Activated CD8-positive, alpha-beta T cell treated with anti-CD3 and anti-CD28 coated beads for 36 hours (primary cell): ENCODE measurements at regions not wholly inside any gene's neighbourhood (a gene's known extent, or its start where the extent isn't known, plus 50 kb on each side); places are given as distances from the start of the nearest gene placed in this dataset.

Source experiments
- ATAC-seq: fragments of 200-7000 bp; cut with Tn5 transposase; one replicate; pipeline ENCODE4 v1.10.0; 2021; ENCODE audit warnings: mild to moderate bottlenecking, moderate library complexity
- CTCF ChIA-PET: fragments of 350-600 bp; sonication (Branson Sonifier 250); formaldehyde crosslinking; loops from one replicate; lab custom pipeline; 2021; ENCODE audit warnings: antibody characterized with exemption; lab: Charles Lee
- POLR2A ChIA-PET: fragments of 350-600 bp; sonication (Branson Sonifier 250); formaldehyde crosslinking; loops from one replicate; lab custom pipeline; 2021; ENCODE audit warnings: antibody characterized with exemption; lab: Charles Lee
- DNase-seq: peaks from one replicate; pipeline ENCODE4 v3.0.0-alpha.2; 2020
- H3K27ac Mint-ChIP-seq: one replicate; pipeline ENCODE4 v1.8.0; 2021; ENCODE audit warnings: mild to moderate bottlenecking, mixed read lengths
- H3K27me3 Mint-ChIP-seq: one replicate; pipeline ENCODE4 v1.8.0; 2021; ENCODE audit warnings: mixed read lengths
- H3K36me3 Mint-ChIP-seq: one replicate; pipeline ENCODE4 v1.8.0; 2021; ENCODE audit warnings: low read depth, mixed read lengths
- H3K4me1 Mint-ChIP-seq: one replicate; pipeline ENCODE4 v1.8.0; 2021; ENCODE audit warnings: low read depth, mixed read lengths
- H3K4me3 Mint-ChIP-seq: one replicate; pipeline ENCODE4 v1.8.0; 2021; ENCODE audit warnings: mild to moderate bottlenecking, moderate library complexity, mixed read lengths
- H3K9me3 Mint-ChIP-seq: one replicate; pipeline ENCODE4 v1.8.0; 2021; ENCODE audit warnings: mixed read lengths
- intact Hi-C: fragments of 100-400 bp; cut with micrococcal nuclease; formaldehyde crosslinking; loops from one replicate; pipeline ENCODE4 v1.10.0; 2022
- TF ChIP-seq, protein P1 (sequence below): fragments of 200-600 bp; IDR thresholded peaks from one replicate; pipeline ENCODE4 v1.8.0; 2022; ENCODE audit warnings: antibody characterized with exemption, mild to moderate bottlenecking

DNA sequence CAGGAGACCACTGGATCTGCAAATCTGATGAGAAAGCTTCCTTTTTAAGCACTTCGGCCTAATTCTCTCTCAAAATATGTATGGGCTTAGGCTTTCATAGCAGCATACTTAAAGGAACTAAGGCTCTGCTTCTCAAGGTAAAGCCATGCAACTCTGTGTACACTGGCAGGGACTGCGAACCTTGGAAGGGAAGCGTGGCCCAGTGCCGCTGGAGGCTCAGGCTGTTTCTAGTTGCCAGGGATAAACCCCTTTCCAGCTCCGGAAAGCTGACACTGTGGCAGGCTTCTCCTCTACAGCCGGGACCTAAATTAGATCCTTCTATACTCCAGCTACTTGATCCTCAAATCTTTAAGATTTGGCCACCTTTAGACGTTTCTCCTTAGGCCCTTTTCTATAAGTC lies 1091.3 kb upstream of the TENM3 start:
- H3K4me1 Mint-ChIP-seq: no peaks in the 10 kb centered on the region
- H3K27ac Mint-ChIP-seq: no peak overlapping the region
- no peaks in the 10 kb centered on the region for H3K27me3 Mint-ChIP-seq
- intact Hi-C loops: no loop called here
- no peak for DNase-seq
- no peaks in the 10 kb centered on the region for H3K36me3 Mint-ChIP-seq
- ATAC-seq: no peak
- TF ChIP-seq, protein P1, sequence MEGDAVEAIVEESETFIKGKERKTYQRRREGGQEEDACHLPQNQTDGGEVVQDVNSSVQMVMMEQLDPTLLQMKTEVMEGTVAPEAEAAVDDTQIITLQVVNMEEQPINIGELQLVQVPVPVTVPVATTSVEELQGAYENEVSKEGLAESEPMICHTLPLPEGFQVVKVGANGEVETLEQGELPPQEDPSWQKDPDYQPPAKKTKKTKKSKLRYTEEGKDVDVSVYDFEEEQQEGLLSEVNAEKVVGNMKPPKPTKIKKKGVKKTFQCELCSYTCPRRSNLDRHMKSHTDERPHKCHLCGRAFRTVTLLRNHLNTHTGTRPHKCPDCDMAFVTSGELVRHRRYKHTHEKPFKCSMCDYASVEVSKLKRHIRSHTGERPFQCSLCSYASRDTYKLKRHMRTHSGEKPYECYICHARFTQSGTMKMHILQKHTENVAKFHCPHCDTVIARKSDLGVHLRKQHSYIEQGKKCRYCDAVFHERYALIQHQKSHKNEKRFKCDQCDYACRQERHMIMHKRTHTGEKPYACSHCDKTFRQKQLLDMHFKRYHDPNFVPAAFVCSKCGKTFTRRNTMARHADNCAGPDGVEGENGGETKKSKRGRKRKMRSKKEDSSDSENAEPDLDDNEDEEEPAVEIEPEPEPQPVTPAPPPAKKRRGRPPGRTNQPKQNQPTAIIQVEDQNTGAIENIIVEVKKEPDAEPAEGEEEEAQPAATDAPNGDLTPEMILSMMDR: no peak
- H3K4me3 Mint-ChIP-seq: no peak overlapping the region
- H3K9me3 Mint-ChIP-seq: no peaks in the 10 kb centered on the region
- POLR2A ChIA-PET: no interaction called here
- CTCF ChIA-PET: no interaction called here

DNA sequence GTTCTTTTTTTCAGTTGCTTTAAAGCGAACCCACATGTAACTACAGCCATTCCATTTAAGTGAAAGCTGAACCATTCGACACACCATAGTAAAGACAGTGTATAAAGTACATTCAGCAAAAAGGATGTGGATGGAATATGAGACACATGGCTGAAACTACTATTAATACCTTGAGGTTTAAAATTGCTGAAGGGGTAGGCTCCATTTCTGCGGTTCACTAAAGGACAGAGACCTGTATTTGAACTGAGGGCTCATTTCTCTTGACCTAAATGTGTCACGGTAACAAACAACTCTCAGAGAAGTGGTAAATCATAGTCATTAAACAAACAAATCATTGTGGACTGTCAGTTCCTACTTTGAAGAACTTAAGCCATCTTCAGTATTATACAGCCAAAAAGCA lies 1085.6 kb upstream of the TENM3 start:
- POLR2A ChIA-PET: no interaction called here
- CTCF ChIA-PET: no interaction called here

GRCh38 chr4:181158971-181159370 lies 1084.2 kb upstream of the TENM3 start:
- DNase-seq (no peak), ATAC-seq (no peak)
- no peaks in the 10 kb centered on the region for H3K4me1 Mint-ChIP-seq
- H3K36me3 Mint-ChIP-seq: no peaks in the 10 kb centered on the region
- H3K27ac Mint-ChIP-seq: no peak overlapping the region
- ChIA-PET POLR2A (no interaction called here), CTCF (no interaction called here)
- H3K4me3 Mint-ChIP-seq: no peak overlapping the region
- intact Hi-C loops: no loop called here
- no peaks in the 10 kb centered on the region for H3K27me3 Mint-ChIP-seq
- TF ChIP-seq, protein P1: no peak
- H3K9me3 Mint-ChIP-seq: no peaks in the 10 kb centered on the region

More for the DNA sequence above, 1085.6 kb upstream of the TENM3 start:
- H3K9me3 Mint-ChIP-seq: no peaks in the 10 kb centered on the region
- ATAC-seq: no peak
- no peaks in the 10 kb centered on the region for H3K36me3 Mint-ChIP-seq
- intact Hi-C loops: no loop called here
- no peak for DNase-seq
- no peak overlapping the region for H3K27ac Mint-ChIP-seq
- H3K4me3 Mint-ChIP-seq: no peak overlapping the region
- TF ChIP-seq, protein P1: no peak
- H3K27me3 Mint-ChIP-seq: no peaks in the 10 kb centered on the region
- H3K4me1 Mint-ChIP-seq: no peaks in the 10 kb centered on the region

- TF ChIP-seq, protein P1: no peak
- ChIA-PET CTCF (no interaction called here), POLR2A (no interaction called here)
- no peaks in the 10 kb centered on the region for H3K9me3 Mint-ChIP-seq
- intact Hi-C loops: no loop called here
- H3K4me3 Mint-ChIP-seq: no peak overlapping the region
- no peaks in the 10 kb centered on the region for H3K4me1 Mint-ChIP-seq
- H3K36me3 Mint-ChIP-seq: no peaks in the 10 kb centered on the region
- H3K27me3 Mint-ChIP-seq: no peaks in the 10 kb centered on the region
- H3K27ac Mint-ChIP-seq: no peak overlapping the region
- DNase-seq (no peak), ATAC-seq (no peak)
These were observed 1081.5 kb upstream of the TENM3 start for GRCh38 chr4:181161669-181162068.

GRCh38 chr4:181162266-181162665 lies 1080.9 kb upstream of the TENM3 start:
- Mint-ChIP-seq H3K27me3 (no peaks in the 10 kb centered on the region), H3K36me3 (no peaks in the 10 kb centered on the region), H3K27ac (no peak overlapping the region), H3K4me3 (no peak overlapping the region), H3K9me3 (no peaks in the 10 kb centered on the region), H3K4me1 (no peaks in the 10 kb centered on the region)
- intact Hi-C loops: no loop called here
- no peak for ATAC-seq
- DNase-seq: no peak
- TF ChIP-seq, protein P1: no peak
- POLR2A ChIA-PET: no interaction called here
- CTCF ChIA-PET: no interaction called here
